Right ventricle myocardium superior (tissue), 1 donor: ENCODE measurements at regions not wholly inside any gene's neighbourhood (a gene's known extent, or its start where the extent isn't known, plus 50 kb on each side); places are given as distances from the start of the nearest gene placed in this dataset.
"Not testable (repeated sequence)": the region's sequence is repeated elsewhere in the genome, so short reads cannot be mapped to it uniquely, and the experiment has no call there.

ENCODE experiments used
- ATAC-seq: fragments of 200-7000 bp; cut with Tn5 transposase; one replicate; pipeline ENCODE4 v1.9.1; 2020; ENCODE audit warnings: mild to moderate bottlenecking; ENCODE audit not compliant: poor library complexity
- DNase-seq: peaks from one replicate; pipeline ENCODE4 v3.0.0-alpha.2; 2020
- intact Hi-C: fragments of 100-400 bp; cut with DNase I; formaldehyde crosslinking; loops from one replicate; pipeline ENCODE4 v1.11.2; 2022
- donor health status: DM: no; HTN: yes; CAD: no; lungs with severe emphysema.

GRCh38 chr12:7591531-7591930 is 74.2 kb downstream of the APOBEC1 start:
- ATAC-seq (no peak), DNase-seq (no peak)
- intact Hi-C loops, result no loop called here

DNA sequence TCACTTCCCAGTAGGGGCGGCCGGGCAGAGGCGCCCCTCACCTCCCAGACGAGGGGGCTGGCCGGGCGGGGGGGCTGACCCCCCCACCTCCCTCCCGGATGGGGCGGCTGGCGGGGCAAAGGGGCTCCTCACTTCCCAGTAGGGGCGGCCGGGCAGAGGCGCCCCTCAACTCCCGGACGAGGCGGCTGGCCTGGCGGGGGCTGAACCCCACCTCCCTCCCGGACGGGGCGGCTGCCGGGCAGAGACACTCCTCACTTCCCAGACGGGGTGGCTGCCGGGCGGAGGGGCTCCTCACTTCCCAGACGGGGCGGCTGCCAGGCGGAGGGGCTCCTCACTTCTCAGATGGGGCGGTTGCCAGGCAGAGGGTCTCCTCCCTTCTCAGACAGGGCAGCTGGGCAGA is 75.6 kb downstream of the APOBEC1 start:
- ATAC-seq, intact Hi-C loops, DNase-seq: not testable (repeated sequence)

DNA sequence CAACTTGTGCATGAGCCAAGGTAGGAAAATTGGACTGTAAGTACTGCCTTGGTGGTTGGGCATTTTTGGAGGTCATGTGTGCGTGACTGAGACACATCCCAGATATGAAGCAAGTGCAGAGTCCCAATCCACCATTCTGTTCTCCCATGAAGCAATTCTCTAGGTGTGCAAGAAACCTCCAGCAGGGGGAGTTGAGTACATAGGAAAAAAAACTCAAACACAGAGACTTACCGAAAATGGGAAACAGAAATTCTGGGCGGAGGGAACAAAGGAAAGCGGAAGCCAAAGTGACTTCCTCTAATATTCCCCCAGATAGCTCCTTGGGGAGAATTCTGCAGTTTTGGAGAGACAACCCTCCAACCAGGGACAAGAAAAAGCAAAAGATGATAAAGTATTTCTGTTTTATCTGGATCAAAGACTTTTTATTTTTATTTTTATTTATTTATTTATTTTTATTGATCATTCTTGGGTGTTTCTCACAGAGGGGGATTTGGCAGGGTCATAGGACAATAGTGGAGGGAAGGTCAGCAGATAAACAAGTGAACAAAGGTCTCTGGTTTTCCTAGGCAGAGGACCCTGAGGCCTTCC is 76.9 kb downstream of the APOBEC1 start:
- intact Hi-C loops, DNase-seq: not testable (repeated sequence)
- peak; percentile 51 for ATAC-seq

DNA sequence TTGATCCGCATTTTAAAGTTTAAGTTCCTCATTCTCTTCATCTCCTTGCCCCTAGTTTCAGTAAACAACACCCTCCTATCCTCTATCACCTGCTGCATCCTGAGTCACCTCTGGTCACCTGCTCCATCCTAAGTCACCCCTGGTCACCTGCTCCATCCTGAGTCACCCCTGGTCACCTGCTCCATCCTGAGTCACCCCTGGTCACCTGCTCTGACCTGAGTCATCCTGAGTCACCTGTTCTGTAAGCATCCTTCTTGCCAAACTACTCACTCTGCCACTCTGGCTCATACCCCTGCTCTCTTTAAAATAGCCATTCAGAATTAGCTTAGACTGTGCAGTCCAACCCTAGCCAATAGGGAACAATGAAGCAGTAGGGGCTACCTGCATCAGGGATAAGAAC is 80.6 kb upstream of the CD163 start:
- ATAC-seq, intact Hi-C loops: not testable (repeated sequence)

DNA sequence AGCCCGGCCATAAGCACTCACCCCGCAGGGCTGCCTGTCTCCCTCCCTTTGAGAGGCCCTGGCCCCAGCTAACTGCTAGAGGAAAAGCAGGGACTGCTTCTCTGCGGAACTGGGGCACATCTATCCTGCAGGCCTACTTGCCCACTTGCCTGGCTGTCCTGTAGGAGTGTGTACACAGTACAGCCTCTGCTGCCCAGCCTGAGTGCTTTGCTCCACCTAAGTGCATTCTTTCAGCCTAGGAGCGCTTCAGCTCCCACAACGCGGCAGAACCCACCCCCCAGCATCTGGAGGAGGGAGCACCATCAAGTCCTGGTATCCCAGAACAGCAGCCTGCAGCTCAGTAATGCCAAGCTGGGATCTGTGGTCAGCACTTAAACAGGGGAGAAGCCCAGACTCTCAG is 79.9 kb upstream of the CD163 start:
- ATAC-seq (no peak), DNase-seq (no peak)
- intact Hi-C loops, result no loop called here

More for the DNA sequence above, 80.6 kb upstream of the CD163 start:
- DNase-seq, result not testable (repeated sequence)

GRCh38 chr12:7582796-7583195 is 79.2 kb upstream of the CD163 start:
- no peak for ATAC-seq
- intact Hi-C loops, result no loop called here
- DNase-seq, result no peak

DNA sequence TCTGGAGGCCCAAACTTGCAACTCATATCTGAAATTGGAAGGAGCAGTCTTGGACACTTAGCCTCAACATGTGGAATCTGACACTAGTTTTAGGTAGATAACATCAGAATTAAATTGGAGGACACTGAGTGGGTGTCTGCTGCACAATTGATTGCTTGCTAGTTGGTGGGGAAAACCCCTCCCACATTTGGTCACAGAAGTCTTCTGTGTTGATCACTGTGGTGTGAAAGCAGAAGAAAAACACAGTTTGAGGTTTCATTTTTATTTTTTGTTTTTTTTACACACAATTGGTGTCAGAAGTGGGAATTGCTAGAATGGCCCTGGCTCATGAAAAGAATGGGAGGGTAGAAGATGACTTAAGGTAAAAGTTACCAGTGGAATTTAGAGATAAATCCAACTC is 78.0 kb upstream of the CD163 start:
- DNase-seq, result no peak

DNA sequence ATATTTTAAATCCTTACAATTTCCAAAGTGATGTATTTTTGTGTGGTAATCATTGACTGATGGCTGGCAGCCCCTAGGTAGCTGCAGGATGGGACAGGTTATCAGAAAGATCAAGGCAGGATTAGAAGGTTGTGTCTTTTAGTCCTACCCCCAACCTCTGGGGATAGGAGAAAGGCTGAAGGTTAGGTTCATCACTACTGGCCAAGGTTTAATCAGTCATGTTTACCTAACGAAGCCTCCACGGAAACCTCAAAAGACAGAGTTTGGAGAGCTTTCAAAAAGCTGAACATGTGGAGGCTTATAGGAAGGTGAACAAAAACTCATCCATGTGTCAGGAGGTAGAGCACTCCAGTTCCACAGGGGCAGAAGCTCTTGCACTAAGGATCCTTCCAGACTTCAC is 77.5 kb upstream of the CD163 start:
- ATAC-seq, result no peak
- intact Hi-C loops, result no loop called here
- no peak for DNase-seq

More for the DNA sequence above, 78.0 kb upstream of the CD163 start:
- ATAC-seq, result no peak
- intact Hi-C loops, result no loop called here

DNA sequence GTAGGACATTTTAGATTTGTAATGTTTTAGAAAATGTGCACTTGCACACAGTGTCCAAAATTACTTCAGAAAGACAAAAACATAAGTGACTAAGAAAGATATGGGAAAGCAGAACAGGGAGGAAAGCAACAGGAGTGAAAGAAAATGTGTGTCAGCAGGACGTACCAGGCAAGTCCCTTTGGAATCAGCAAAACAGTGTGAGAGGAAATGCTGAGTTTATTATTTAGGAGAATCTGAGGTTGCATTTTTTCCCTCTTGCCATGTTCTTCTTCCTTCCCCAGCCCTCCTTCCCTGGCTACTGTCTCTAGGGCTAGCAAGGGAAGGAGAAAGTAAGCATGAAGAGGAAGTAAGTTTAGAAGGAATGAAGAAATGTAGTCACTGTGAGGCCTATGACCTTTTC is 67.7 kb upstream of the CD163 start:
- ATAC-seq (peak; percentile 83), DNase-seq (no peak)
- intact Hi-C loops, result no loop called here

DNA sequence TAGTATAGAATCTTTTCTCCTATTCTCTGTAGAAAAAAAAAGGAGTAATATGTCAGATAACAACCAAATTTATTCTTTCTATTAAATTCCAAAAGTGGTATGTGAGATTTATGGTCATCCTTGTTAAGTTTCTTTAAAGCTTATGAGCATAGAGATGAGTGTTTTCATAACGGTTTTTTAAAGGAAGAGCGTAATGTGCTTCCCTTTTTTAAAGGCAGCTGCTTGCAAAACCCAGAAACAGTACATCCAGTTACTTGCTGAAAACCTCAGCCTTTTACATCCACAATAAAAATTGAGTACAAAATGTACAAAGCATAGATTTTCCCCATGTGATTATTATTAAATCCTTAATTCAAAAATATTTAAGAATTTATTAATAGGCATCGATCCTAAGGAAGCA is 53.6 kb upstream of the CD163 start:
- intact Hi-C loops, result no loop called here
- no peak for DNase-seq
- ATAC-seq, result peak; percentile 58

GRCh38 chr12:7555752-7556151 is 52.2 kb upstream of the CD163 start:
- intact Hi-C loops, result no loop called here
- DNase-seq (no peak), ATAC-seq (peak; percentile 78)

- ATAC-seq, intact Hi-C loops, DNase-seq: not testable (repeated sequence)
Observed at GRCh38 chr12:7554831-7555230, 51.3 kb upstream of the CD163 start.
